HEK293 (cell line): ENCODE measurements at regions not wholly inside any gene's neighbourhood (a gene's known extent, or its start where the extent isn't known, plus 50 kb on each side); places are given as distances from the start of the nearest gene placed in this dataset.

ENCODE experiments used
- CTCF ChIA-PET: fragments of 350-600 bp; formaldehyde crosslinking; extraction: SDS; loops from one replicate; lab custom pipeline; 2021; ENCODE audit warnings: antibody characterized with exemption; lab: Yijun Ruan, JAX
- POLR2A ChIA-PET: fragments of 300-600 bp; formaldehyde crosslinking; extraction: SDS; loops from one replicate; lab custom pipeline; 2020; ENCODE audit warnings: antibody characterized with exemption, inconsistent platforms; lab: Yijun Ruan, JAX
- H3K27ac ChIP-seq: fragments of 200-500 bp; sonication (Bioruptor generic); 2 replicates; pipeline ENCODE4 v1.5.1; 2014; ENCODE audit warnings: low read depth, low read length, control low read depth, inconsistent platforms; ENCODE audit errors: extremely low read depth
- H3K36me3 ChIP-seq, 2 experiments: fragments of 200-500 bp in 1 of 2; sonication (Bioruptor generic) in 1 of 2; 1 replicate in 1 of 2; 2 replicates in 1 of 2; pipeline ENCODE4 v1.5.1; 2014 to 2017; ENCODE audit warnings: inconsistent platforms in 2 of 2, low read length in 2 of 2; ENCODE audit not compliant: control insufficient read depth in 2 of 2, insufficient read depth in 1 of 2
- H3K4me1 ChIP-seq: fragments of 200-500 bp; sonication (Bioruptor generic); 2 replicates; pipeline ENCODE4 v1.5.1; 2014; ENCODE audit warnings: mild to moderate bottlenecking, low read length, inconsistent platforms; ENCODE audit not compliant: control insufficient read depth, insufficient read depth
- H3K4me3 ChIP-seq: 2 replicates; pipeline ENCODE4 v1.5.1; 2011; ENCODE audit warnings: low read depth, mild to moderate bottlenecking, control low read depth, low read length, moderate library complexity
- H3K9me3 ChIP-seq: fragments of 200-500 bp; sonication (Bioruptor generic); 2 replicates; pipeline ENCODE4 v1.5.1; 2014; ENCODE audit warnings: low read depth, low read length, inconsistent platforms; ENCODE audit not compliant: control insufficient read depth, insufficient read depth
- BCL11A ChIP-seq: fragments of 450-650 bp; formaldehyde crosslinking; IDR thresholded peaks from 2 replicates; pipeline ENCODE4 v1.5.1; 2016; ENCODE audit warnings: low read depth, missing biosample characterization, missing genetic modification characterization
- FEZF1 ChIP-seq: fragments of 450-650 bp; formaldehyde crosslinking; IDR thresholded peaks from 2 replicates; pipeline ENCODE4 v1.5.1; 2016; ENCODE audit warnings: missing biosample characterization, missing genetic modification characterization
- GFI1B ChIP-seq: fragments of 450-650 bp; formaldehyde crosslinking; IDR thresholded peaks from 2 replicates; pipeline ENCODE4 v1.5.1; 2016; ENCODE audit warnings: missing biosample characterization, missing genetic modification characterization
- IKZF3 ChIP-seq: fragments of 450-650 bp; IDR thresholded peaks from 2 replicates; pipeline ENCODE4 v1.5.0; 2018; ENCODE audit warnings: missing biosample characterization, mild to moderate bottlenecking, missing genetic modification characterization, moderate library complexity
- KLF7 ChIP-seq: fragments of 450-650 bp; formaldehyde crosslinking; IDR thresholded peaks from 2 replicates; pipeline ENCODE4 v1.5.1; 2016; ENCODE audit warnings: missing biosample characterization, missing genetic modification characterization, borderline replicate concordance
- PATZ1 ChIP-seq: fragments of 450-650 bp; formaldehyde crosslinking; IDR thresholded peaks from 2 replicates; pipeline ENCODE4 v1.5.1; 2016; ENCODE audit warnings: missing biosample characterization, missing genetic modification characterization
- WT1 ChIP-seq: fragments of 450-650 bp; formaldehyde crosslinking; IDR thresholded peaks from 2 replicates; pipeline ENCODE4 v1.5.1; 2016; ENCODE audit warnings: missing biosample characterization, missing genetic modification characterization
- ZFP3 ChIP-seq: fragments of 450-650 bp; formaldehyde crosslinking; IDR thresholded peaks from 2 replicates; pipeline ENCODE4 v1.5.1; 2016; ENCODE audit warnings: low read depth, missing biosample characterization, missing genetic modification characterization
- ZNF174 ChIP-seq: fragments of 450-650 bp; formaldehyde crosslinking; IDR thresholded peaks from 2 replicates; pipeline ENCODE4 v1.5.0; 2017; ENCODE audit warnings: missing biosample characterization, mild to moderate bottlenecking, missing genetic modification characterization
- ZNF221 ChIP-seq: fragments of 450-650 bp; formaldehyde crosslinking; IDR thresholded peaks from 2 replicates; pipeline ENCODE4 v1.5.1; 2017; ENCODE audit warnings: missing biosample characterization, missing genetic modification characterization, borderline replicate concordance
- ZNF239 ChIP-seq: fragments of 450-650 bp; formaldehyde crosslinking; IDR thresholded peaks from 2 replicates; pipeline ENCODE4 v1.5.1; 2016; ENCODE audit warnings: missing biosample characterization, missing genetic modification characterization
- ZNF311 ChIP-seq: fragments of 450-650 bp; formaldehyde crosslinking; IDR thresholded peaks from 2 replicates; pipeline ENCODE4 v1.5.1; 2017; ENCODE audit warnings: missing biosample characterization, missing genetic modification characterization, borderline replicate concordance
- ZNF354C ChIP-seq: fragments of 450-650 bp; formaldehyde crosslinking; IDR thresholded peaks from 2 replicates; pipeline ENCODE4 v1.5.1; 2016; ENCODE audit warnings: missing biosample characterization, missing genetic modification characterization, low read depth, borderline replicate concordance
- ZNF48 ChIP-seq: fragments of 450-650 bp; formaldehyde crosslinking; IDR thresholded peaks from 2 replicates; pipeline ENCODE4 v1.5.1; 2016; ENCODE audit warnings: missing biosample characterization, missing genetic modification characterization
- ZNF518A ChIP-seq: fragments of 450-650 bp; formaldehyde crosslinking; conservative IDR thresholded peaks from 2 replicates; pipeline ENCODE4 v1.5.1; 2016; ENCODE audit warnings: low read depth, missing biosample characterization, missing genetic modification characterization
- ZNF521 ChIP-seq: fragments of 450-650 bp; formaldehyde crosslinking; IDR thresholded peaks from 2 replicates; pipeline ENCODE4 v1.5.1; 2017; ENCODE audit warnings: missing biosample characterization, mild to moderate bottlenecking, missing genetic modification characterization
- ZNF529 ChIP-seq: fragments of 450-650 bp; formaldehyde crosslinking; IDR thresholded peaks from 2 replicates; pipeline ENCODE4 v1.5.1; 2017; ENCODE audit warnings: missing genetic modification characterization, missing biosample characterization; ENCODE audit not compliant: insufficient replicate concordance
- ZNF555 ChIP-seq: fragments of 450-650 bp; formaldehyde crosslinking; conservative IDR thresholded peaks from 2 replicates; pipeline ENCODE4 v1.5.1; 2017; ENCODE audit warnings: missing biosample characterization, mild to moderate bottlenecking, missing genetic modification characterization, inconsistent platforms
- ZNF660 ChIP-seq: fragments of 450-650 bp; IDR thresholded peaks from 2 replicates; pipeline ENCODE4 v1.5.1; 2018; ENCODE audit warnings: missing biosample characterization, mild to moderate bottlenecking, missing genetic modification characterization
- ZNF664 ChIP-seq: fragments of 450-650 bp; formaldehyde crosslinking; IDR thresholded peaks from 2 replicates; pipeline ENCODE4 v1.5.1; 2016; ENCODE audit warnings: missing biosample characterization, missing genetic modification characterization
- ZNF837 ChIP-seq: fragments of 450-650 bp; formaldehyde crosslinking; IDR thresholded peaks from 2 replicates; pipeline ENCODE4 v1.5.1; 2016; ENCODE audit warnings: missing biosample characterization, missing genetic modification characterization
- TF ChIP-seq, protein P1 (sequence below): fragments of 450-650 bp; formaldehyde crosslinking; IDR thresholded peaks from 2 replicates; pipeline ENCODE4 v1.5.1; 2016; ENCODE audit warnings: missing biosample characterization, missing genetic modification characterization
- TF ChIP-seq, protein P2 (sequence below): fragments of 450-650 bp; IDR thresholded peaks from 2 replicates; pipeline ENCODE4 v1.5.1; 2018; ENCODE audit warnings: missing biosample characterization, missing genetic modification characterization
- TF ChIP-seq, protein P3 (sequence below): fragments of 450-650 bp; formaldehyde crosslinking; optimal IDR thresholded peaks from 2 replicates; pipeline ENCODE3; 2016; ENCODE audit warnings: missing biosample characterization, mild to moderate bottlenecking, missing genetic modification characterization

- CTCF ChIA-PET = interaction anchor here (1.1 kb wide), 1 partner anchor 13 kb away, joined by 3 read pairs; no protein-coding TSS in a partner anchor
- Histone ChIP-seq H3K4me3 (no peak overlapping the region), H3K4me1 (no peaks in the 10 kb centered on the region), H3K9me3 (no peaks in the 10 kb centered on the region), H3K27ac (no peak overlapping the region), H3K36me3 (no peaks in the 10 kb centered on the region)
- POLR2A ChIA-PET = no interaction called here
- TF ChIP-seq ZNF239 (tag by site-specific recombination) (no peak), ZFP3 (tag by site-specific recombination) (no peak), FEZF1 (tag by site-specific recombination) (no peak), BCL11A (tag by site-specific recombination) (no peak), ZNF521 (no peak), ZNF311 (no peak), ZNF664 (tag by site-specific recombination) (no peak), ZNF555 (tag by site-specific recombination) (no peak), GFI1B (tag by site-specific recombination) (no peak), ZNF174 (tag by site-specific recombination) (no peak), WT1 (tag by site-specific recombination) (no peak), ZNF529 (tag by site-specific recombination) (no peak), KLF7 (no peak), ZNF48 (tag by site-specific recombination) (no peak), IKZF3 (tag by site-specific recombination) (no peak), ZNF837 (tag by site-specific recombination) (no peak), ZNF660 (no peak)
- TF ChIP-seq, protein P1, sequence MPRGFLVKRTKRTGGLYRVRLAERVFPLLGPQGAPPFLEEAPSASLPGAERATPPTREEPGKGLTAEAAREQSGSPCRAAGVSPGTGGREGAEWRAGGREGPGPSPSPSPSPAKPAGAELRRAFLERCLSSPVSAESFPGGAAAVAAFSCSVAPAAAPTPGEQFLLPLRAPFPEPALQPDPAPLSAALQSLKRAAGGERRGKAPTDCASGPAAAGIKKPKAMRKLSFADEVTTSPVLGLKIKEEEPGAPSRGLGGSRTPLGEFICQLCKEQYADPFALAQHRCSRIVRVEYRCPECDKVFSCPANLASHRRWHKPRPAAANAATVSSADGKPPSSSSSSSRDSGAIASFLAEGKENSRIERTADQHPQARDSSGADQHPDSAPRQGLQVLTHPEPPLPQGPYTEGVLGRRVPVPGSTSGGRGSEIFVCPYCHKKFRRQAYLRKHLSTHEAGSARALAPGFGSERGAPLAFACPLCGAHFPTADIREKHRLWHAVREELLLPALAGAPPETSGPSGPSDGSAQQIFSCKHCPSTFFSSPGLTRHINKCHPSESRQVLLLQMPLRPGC (tag by site-specific recombination) = no peak
- TF ChIP-seq, protein P2, sequence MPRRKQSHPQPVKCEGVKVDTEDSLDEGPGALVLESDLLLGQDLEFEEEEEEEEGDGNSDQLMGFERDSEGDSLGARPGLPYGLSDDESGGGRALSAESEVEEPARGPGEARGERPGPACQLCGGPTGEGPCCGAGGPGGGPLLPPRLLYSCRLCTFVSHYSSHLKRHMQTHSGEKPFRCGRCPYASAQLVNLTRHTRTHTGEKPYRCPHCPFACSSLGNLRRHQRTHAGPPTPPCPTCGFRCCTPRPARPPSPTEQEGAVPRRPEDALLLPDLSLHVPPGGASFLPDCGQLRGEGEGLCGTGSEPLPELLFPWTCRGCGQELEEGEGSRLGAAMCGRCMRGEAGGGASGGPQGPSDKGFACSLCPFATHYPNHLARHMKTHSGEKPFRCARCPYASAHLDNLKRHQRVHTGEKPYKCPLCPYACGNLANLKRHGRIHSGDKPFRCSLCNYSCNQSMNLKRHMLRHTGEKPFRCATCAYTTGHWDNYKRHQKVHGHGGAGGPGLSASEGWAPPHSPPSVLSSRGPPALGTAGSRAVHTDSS (tag by site-specific recombination) = no peak
Measured at GRCh38 chr5:77157732-77158532, 52.5 kb upstream of the PDE8B start.

DNA sequence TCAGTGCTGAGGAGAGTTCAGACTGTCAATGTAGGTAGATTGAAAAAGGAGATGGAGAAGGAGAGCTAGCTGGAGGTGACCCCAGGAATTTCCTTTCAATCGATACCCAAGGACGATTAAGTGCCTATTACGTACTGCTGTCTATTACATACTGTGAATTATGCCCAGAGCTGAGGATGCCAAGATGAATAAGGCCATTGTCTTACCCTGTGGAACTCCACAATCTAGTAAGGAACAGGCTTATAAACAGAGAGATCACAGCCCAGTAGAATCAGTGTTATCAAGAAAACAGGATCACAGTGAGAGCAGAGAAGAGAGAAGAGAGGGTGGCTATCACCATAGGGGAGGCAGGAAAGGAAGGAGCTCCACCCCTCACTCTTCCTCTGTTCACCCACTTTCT lies 54.1 kb upstream of the PDE8B start:
- H3K27ac ChIP-seq = no peak overlapping the region
- no peak overlapping the region for H3K4me3 ChIP-seq
- H3K9me3 ChIP-seq = no peaks in the 10 kb centered on the region
- H3K4me1 ChIP-seq = no peaks in the 10 kb centered on the region
- no peaks in the 10 kb centered on the region for H3K36me3 ChIP-seq
- ChIA-PET CTCF (interaction anchor here (1.0 kb wide), 2 partner anchors 11 to 27 kb away, joined by 3 to 5 read pairs; no protein-coding TSS in a partner anchor), POLR2A (no interaction called here)
- TF ChIP-seq ZNF354C (tag by site-specific recombination) (no peak), ZNF518A (tag by site-specific recombination) (no peak), PATZ1 (no peak), ZNF221 (tag by site-specific recombination) (no peak)
- TF ChIP-seq, protein P3, sequence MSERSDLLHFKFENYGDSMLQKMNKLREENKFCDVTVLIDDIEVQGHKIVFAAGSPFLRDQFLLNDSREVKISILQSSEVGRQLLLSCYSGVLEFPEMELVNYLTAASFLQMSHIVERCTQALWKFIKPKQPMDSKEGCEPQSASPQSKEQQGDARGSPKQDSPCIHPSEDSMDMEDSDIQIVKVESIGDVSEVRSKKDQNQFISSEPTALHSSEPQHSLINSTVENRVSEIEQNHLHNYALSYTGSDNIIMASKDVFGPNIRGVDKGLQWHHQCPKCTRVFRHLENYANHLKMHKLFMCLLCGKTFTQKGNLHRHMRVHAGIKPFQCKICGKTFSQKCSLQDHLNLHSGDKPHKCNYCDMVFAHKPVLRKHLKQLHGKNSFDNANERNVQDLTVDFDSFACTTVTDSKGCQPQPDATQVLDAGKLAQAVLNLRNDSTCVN (tag by site-specific recombination) = no peak
